ENCODE measurements at regions not wholly inside any gene's neighbourhood (a gene's known extent, or its start where the extent isn't known, plus 50 kb on each side); places are given as distances from the start of the nearest gene placed in this dataset.

- TF ChIP-seq ZBTB7A (IDR thresholded peaks at IDR 0.05; ENCODE audit: low read depth) (no peak), EP300 (IDR thresholded peaks at IDR 0.05; ENCODE audit: borderline replicate concordance) (no peak), TCF12 (IDR thresholded peaks at IDR 0.05; ENCODE audit: low read depth) (no peak), MAX (IDR thresholded peaks at IDR 0.05) (no peak), USF1 (IDR thresholded peaks at IDR 0.05) (no peak), CEBPB (IDR thresholded peaks at IDR 0.05) (no peak), RAD21 (IDR thresholded peaks at IDR 0.05; ENCODE audit: low read depth) (no peak), TEAD4 (IDR thresholded peaks at IDR 0.05) (no peak), CREB1 (IDR thresholded peaks at IDR 0.05; ENCODE audit: low read depth) (no peak), EGR1 (IDR thresholded peaks at IDR 0.05) (no peak)
These were observed 86.9 kb downstream of the ADAMTS1 start for GRCh38 chr21:26758083-26758880.

- TF ChIP-seq REST (IDR thresholded peaks at IDR 0.05; ENCODE audit: low read depth) (no peak), CREB1 (IDR thresholded peaks at IDR 0.05; ENCODE audit: low read depth) (no peak), NFIC (IDR thresholded peaks at IDR 0.05) (no peak), RAD21 (IDR thresholded peaks at IDR 0.05; ENCODE audit: low read depth) (no peak), ZBTB7A (IDR thresholded peaks at IDR 0.05; ENCODE audit: low read depth) (no peak), MAX (IDR thresholded peaks at IDR 0.05) (no peak), EP300 (IDR thresholded peaks at IDR 0.05; ENCODE audit: borderline replicate concordance) (no peak), EGR1 (IDR thresholded peaks at IDR 0.05) (no peak), USF1 (IDR thresholded peaks at IDR 0.05) (no peak), TAF1 (IDR thresholded peaks at IDR 0.05; ENCODE audit: low read depth) (no peak), YY1 (IDR thresholded peaks at IDR 0.05; ENCODE audit: low read depth) (no peak), TCF12 (IDR thresholded peaks at IDR 0.05; ENCODE audit: low read depth) (no peak), TEAD4 (IDR thresholded peaks at IDR 0.05) (no peak)
These were observed 88.6 kb downstream of the ADAMTS1 start for GRCh38 chr21:26756491-26757159.

GRCh38 chr21:26754853-26755252, 90.4 kb downstream of the ADAMTS1 start:
- no peak for TF ChIP-seq TCF12 (IDR thresholded peaks at IDR 0.05; ENCODE audit: low read depth)

GRCh38 chr21:26753822-26754221, 91.4 kb downstream of the ADAMTS1 start:
- TF ChIP-seq USF1 (IDR thresholded peaks at IDR 0.05) (0 out of 2 replicates have a peak, but pooled peaks have one; percentile 27), EP300 (IDR thresholded peaks at IDR 0.05; ENCODE audit: borderline replicate concordance) (no peak)

GRCh38 chr21:26752849-26753248, 92.4 kb downstream of the ADAMTS1 start:
- no peak for TF ChIP-seq NFIC (IDR thresholded peaks at IDR 0.05)
- no peak for TF ChIP-seq TAF1 (IDR thresholded peaks at IDR 0.05; ENCODE audit: low read depth)
- TF ChIP-seq USF1 (IDR thresholded peaks at IDR 0.05) = no peak
- no peak for TF ChIP-seq CEBPB (IDR thresholded peaks at IDR 0.05)
- no peak for TF ChIP-seq ZBTB7A (IDR thresholded peaks at IDR 0.05; ENCODE audit: low read depth)
- TF ChIP-seq MAX (IDR thresholded peaks at IDR 0.05) = no peak
- TF ChIP-seq CREB1 (IDR thresholded peaks at IDR 0.05; ENCODE audit: low read depth) = no peak
- TF ChIP-seq FOXM1 (IDR thresholded peaks at IDR 0.05; ENCODE audit: borderline replicate concordance, low read depth) = no peak
- TF ChIP-seq TCF12 (IDR thresholded peaks at IDR 0.05; ENCODE audit: low read depth) = no peak
- TF ChIP-seq RAD21 (IDR thresholded peaks at IDR 0.05; ENCODE audit: low read depth) = no peak
- TF ChIP-seq YY1 (IDR thresholded peaks at IDR 0.05; ENCODE audit: low read depth) = no peak
- TF ChIP-seq REST (IDR thresholded peaks at IDR 0.05; ENCODE audit: low read depth) = no peak
- no peak for TF ChIP-seq EGR1 (IDR thresholded peaks at IDR 0.05)
- no peak for TF ChIP-seq TEAD4 (IDR thresholded peaks at IDR 0.05)
- no peak for TF ChIP-seq EP300 (IDR thresholded peaks at IDR 0.05; ENCODE audit: borderline replicate concordance)
